Kidney capillary endothelial cell (primary cell): ENCODE measurements at regions not wholly inside any gene's neighbourhood (a gene's known extent, or its start where the extent isn't known, plus 50 kb on each side); places are given as distances from the start of the nearest gene placed in this dataset.

ENCODE experiments used
- DNase-seq: peaks from one replicate; pipeline ENCODE4 v3.0.0-alpha.2; 2018; ENCODE audit warnings: low spot score

- no peak for DNase-seq
These were observed 238.7 kb upstream of the SNX7 start for GRCh38 chr1:98422816-98423215.

- no peak for DNase-seq
These were observed 240.5 kb upstream of the SNX7 start for GRCh38 chr1:98421085-98421435.

GRCh38 chr1:98420376-98421084, 241.0 kb upstream of the SNX7 start:
- DNase-seq = peak; percentile 25

- DNase-seq = no peak
These were observed 243.7 kb upstream of the SNX7 start for GRCh38 chr1:98417820-98418219.

- DNase-seq = no peak
These were observed 251.4 kb upstream of the SNX7 start for GRCh38 chr1:98410082-98410481.

GRCh38 chr1:98406352-98407088, 255.0 kb upstream of the SNX7 start:
- no peak for DNase-seq

GRCh38 chr1:98405581-98406074, 255.9 kb upstream of the SNX7 start:
- DNase-seq = no peak

- DNase-seq = no peak
These were observed 256.7 kb upstream of the SNX7 start for GRCh38 chr1:98404866-98405265.

GRCh38 chr1:98403963-98404480, 257.5 kb upstream of the SNX7 start:
- no peak for DNase-seq

GRCh38 chr1:98402860-98403259, 258.7 kb upstream of the SNX7 start:
- no peak for DNase-seq

GRCh38 chr1:98400446-98400845, 261.1 kb upstream of the SNX7 start:
- DNase-seq = no peak

GRCh38 chr1:98399218-98399617, 262.3 kb upstream of the SNX7 start:
- DNase-seq = no peak

- no peak for DNase-seq
These were observed 262.9 kb upstream of the SNX7 start for GRCh38 chr1:98398649-98399048.

GRCh38 chr1:98398092-98398491, 263.4 kb upstream of the SNX7 start:
- DNase-seq = no peak

- DNase-seq = no peak
These were observed 267.8 kb upstream of the SNX7 start for GRCh38 chr1:98393719-98394118.

- DNase-seq = no peak
These were observed 270.3 kb upstream of the SNX7 start for GRCh38 chr1:98391175-98391574.

- DNase-seq = peak; percentile 38
These were observed 271.7 kb upstream of the SNX7 start for GRCh38 chr1:98389809-98390208.

GRCh38 chr1:98388441-98388840, 273.1 kb upstream of the SNX7 start:
- peak; percentile 81 for DNase-seq

- no peak for DNase-seq
These were observed 273.8 kb upstream of the SNX7 start for GRCh38 chr1:98387701-98388100.

GRCh38 chr1:98386675-98387440, 274.7 kb upstream of the SNX7 start:
- no peak for DNase-seq

GRCh38 chr1:98385652-98386051, 275.9 kb upstream of the SNX7 start:
- DNase-seq = no peak

- no peak for DNase-seq
These were observed 276.9 kb upstream of the SNX7 start for GRCh38 chr1:98384461-98385141.
